SW 1271 (cell line): ENCODE measurements at regions not wholly inside any gene's neighbourhood (a gene's known extent, or its start where the extent isn't known, plus 50 kb on each side); places are given as distances from the start of the nearest gene placed in this dataset.

ENCODE experiments used
- DNase-seq, 2 experiments: peaks; one replicate each; lab custom pipeline; 2025; lab: John Stamatoyannopoulos, UW

DNA sequence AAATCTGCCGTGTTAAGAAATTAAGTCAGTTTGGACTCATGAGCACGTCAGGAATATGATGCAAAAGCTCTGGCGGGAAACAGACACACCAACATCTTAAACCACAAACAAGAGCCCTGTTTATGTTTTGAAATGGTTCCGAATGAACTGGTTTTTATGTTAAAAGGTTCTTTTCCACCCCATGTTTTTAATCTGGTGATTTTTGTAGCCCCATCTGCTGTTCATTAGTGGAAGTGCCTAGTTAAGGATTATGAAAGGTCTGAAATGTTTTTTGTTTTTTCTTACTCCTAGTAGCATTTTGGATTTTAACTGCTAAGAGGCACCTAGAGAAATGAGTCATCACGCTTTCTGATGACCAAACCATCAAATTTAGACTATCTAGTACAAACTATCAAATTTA, 404.1 kb upstream of the MKI67 start:
- peak in 1 of 2 experiments; percentile 1 for DNase-seq

DNA sequence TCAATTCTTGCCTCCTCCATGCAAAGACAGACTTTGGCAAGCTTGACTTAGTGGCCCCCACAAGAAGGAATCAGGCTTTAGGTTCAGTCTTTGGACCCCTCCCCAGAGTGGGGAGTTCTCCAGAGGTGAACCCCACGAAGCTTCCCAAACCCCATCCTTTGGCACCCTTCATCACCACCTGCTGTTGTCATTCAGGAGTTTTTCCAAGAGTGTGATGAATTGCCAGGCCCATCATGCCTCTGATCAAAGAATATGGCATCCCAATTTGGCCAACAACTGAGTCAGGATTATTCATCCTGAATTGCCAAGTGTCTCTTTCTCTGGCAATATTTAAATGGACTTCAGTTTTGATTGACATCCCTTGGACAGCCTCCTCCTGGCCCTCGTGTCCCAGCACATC, 404.7 kb upstream of the MKI67 start:
- no peak for DNase-seq

DNA sequence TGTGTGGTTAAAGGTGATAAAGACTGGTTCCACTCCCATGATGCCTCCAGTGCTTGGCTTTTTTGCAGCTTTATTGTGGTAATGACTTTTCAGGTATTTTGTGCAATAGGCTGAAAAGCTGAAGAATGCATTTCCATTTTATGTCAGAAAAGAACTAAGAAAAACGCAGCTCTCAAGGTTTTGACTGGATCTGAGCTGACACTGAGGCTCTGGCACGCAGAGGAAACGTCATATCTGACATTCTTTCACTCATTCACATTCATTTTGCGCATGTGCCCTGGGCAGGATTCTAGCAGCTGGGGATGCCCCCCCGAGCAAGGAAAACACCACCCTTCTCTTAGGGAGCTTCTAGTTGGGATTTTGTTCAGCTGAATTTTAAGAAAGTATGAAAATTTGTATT, 408.5 kb upstream of the MKI67 start:
- no peak for DNase-seq

DNA sequence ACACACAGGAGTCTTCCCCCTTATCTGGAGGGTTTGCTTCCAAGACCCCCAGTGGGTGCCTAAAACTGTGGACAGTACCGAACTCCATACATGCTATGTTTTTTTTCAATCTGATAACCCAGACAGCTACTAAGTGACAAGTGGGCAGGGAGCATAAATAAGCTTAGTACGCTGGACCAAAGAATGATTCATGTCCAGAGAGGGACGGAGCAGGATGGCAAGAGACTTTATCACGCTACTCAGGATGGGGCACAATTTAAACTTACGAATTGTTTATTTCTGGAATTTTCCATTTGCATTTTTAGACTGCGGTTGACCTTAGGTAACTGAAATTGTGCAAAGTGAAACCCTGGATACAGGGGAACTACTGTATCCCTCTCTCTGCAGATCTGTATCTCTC, 410.0 kb upstream of the MKI67 start:
- DNase-seq: no peak

DNA sequence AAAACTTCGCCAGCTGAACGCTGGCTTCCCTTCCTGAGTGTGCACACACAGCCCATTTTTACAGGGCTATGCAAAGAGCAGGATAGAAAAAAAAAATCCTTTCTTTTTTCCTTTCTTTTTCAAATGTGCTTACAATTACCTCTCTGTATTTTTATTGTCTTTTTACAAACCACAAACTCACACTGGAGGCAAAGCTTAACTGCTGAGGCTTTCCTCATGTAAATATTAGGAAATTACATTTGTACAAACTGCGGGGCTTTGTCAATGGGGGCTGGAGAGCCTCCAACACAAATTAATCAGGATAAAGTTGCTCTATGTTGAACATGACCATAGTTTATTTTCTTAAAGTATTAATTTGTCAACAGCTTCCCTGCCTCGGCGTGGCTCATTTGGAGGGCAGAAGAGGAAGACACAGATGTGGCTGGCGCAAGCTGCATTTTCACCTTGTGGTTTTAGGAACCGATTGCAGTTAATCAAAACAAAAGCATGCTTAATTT, 411.7 kb upstream of the MKI67 start:
- no peak for DNase-seq

DNA sequence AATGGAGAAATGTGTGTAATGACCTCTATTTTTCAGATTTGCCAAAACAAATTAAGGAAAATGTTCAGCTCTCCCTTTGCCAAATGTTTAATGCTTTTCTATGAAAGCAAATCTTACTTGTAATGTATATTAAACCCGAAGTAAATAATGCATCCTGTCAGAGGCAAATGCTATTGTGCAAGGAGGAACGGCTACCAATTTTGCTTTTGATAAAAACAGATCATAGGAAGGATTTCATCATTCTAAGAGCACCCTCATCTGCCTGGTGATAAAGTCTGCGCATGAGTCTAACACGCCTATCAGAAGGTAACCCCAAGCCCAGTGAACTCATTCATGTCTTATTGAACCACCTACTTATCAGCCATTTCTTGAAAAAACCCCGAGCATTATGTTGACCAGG, 412.4 kb upstream of the MKI67 start:
- DNase-seq: no peak

DNA sequence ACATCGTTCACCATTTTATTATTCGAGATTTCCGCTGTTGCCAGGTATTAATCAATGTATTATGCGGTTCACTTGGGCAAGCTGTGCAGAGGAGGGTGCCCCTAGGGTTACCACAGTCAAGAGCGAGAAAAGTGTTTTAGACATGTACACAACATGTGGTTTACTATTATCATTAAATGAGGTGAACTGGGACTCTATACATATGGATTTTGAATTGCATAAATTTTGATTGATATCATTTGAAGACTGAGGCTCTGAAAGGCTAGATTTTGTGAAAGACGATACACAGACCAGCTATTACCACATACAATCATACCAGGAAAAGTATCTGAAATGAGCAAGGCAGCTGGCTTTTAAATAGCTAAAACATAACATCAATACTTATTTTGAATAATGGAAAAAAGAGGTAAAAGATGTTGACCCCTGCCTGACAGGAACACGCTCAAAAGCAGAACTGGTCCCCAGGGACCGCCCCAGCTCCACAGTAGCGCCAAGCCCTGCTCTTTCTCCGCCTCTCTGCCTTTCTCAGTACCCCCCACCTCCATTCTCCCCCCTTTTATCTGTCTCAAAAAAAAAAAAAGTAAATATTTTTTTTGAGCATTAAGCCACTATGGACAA, 413.4 kb upstream of the MKI67 start:
- DNase-seq: no peak

DNA sequence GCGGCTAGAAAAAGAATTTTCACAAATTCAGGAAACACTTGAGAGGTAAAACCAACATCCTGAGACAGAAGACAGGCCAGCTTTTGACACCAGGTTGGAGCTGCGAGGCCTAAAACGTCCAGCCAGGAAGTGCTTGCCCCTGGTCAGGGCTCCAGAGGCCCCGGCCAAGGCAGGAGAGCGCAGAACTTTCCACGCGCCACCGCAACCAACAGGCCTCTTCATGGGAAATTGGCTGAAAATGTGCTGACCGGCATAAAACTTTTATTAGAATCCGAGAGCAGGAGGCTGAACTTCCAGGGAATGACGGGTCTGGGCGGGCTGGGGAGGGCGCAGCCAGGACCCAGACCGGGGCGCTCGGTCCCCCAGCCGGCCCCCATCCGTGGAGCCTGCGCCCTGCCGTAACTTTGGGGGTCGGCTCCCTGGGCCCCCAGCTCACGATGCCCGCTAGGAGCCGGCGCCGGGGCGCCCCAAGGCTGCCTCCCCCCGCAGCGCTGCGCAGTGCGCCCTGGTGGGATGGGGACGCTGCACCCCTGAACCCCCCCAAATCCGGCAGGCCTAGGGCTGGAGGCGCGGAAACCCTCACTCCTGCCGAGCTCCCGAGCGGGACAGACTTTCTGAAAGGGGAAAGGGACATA, 414.0 kb upstream of the MKI67 start:
- no peak for DNase-seq

DNA sequence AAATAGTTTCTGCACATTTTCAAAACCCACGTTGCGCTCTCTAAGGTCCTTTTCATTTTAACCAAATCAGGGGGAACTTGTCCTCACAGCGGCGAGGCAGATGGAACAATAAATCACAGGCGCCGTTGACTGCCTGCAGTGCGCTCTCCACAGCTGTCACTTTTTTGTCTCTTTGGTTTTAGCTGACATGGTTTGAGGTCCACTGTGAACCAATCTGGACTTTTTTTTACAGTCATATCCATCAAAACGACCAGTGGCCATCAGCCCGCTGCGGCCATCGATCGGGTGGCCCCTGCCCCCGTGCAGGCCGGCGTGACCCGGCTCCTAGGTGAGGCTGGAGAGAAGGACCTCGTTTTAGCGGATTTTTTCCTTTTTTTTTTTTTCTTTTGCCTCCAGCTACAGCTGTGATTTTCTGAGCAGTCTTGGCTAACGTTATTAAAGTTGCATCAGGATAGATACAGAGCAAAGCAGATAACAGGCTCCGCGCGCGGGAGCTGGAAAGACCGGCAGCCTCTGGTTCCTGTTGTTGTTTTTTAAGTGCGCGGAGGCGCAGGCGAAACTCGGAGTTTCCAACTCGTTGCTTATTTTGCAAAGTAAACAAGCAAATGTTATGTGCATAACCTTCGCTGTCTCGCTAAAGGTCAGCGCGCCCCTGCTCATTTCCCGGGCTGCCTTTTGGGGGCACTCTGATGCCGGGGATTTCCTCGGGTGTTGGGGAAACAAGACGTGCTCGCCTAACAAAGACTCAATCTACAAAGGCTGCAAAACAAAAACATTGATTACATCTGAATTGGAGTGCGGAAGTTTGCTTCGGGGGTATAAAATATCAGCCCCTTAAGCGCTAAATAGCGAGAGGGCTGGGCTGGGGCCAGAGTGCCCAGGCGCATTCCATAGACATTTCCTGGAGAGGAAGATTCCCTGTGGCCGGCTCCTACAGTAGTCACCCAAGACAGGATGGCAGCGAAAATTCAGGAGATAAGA, 414.8 kb upstream of the MKI67 start:
- no peak for DNase-seq

DNA sequence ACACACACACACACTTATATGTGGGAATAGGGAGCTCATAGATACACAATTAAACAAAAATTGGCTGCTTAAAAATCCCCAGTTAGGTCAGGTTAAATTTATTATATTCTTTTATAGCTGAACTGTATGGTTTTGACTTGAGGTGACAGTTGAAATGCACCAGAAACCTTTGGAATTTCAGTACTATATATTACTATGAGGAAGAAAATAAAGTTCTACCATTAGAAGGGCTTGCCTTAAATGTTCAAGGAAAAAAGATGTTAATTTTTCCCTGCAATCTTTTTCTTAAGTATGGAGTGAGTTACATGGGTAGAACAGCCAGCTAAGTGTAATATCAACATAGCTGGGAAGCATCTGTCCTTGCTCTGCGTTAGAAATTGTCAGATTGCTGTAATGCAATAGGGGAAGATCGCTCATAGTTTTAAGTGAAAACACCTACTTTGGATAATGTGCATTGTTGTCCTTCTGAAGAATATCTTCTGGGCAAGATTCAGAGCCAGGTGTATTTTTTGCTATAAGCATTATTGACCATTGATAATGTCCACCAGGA, 415.8 kb upstream of the MKI67 start:
- DNase-seq: no peak

DNA sequence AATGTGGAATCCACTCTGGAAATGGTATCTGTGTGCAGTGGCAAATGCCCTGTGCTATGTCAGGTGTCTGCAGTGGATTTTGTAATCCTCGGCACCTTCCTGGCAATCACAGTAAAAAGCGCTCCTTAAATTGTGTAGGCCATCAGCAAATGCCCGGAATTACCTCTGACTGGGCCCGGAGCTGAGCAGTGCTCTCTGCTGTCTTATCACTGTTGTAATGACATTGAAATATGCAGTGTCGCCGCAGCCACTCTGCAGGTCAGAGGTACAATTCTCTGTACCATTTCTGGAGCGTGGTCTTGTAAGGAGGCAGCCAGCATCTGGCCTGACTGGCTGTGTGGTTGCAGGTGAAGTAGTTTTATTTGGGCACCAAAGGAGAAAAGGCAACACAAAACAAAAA, 416.4 kb upstream of the MKI67 start:
- DNase-seq: no peak

DNA sequence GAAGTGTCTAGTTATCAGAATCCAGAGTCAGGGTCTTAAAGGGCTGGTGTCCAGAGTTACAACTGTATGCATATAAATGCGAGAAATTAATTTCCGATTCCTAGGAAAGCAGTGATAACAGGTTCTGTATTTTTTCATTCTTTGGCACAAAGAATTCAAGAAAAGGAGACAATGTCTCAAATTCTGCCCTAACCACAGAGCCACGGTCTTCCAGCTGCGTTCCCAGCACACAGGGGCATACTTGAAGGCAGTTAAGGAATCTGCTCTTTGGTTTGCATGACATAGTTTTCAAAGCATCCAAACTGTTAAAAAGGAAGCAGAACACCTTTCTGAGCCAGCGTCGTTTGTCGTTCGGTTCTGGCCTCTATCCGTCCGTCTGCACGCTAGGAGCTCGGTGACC, 416.9 kb upstream of the MKI67 start:
- no peak for DNase-seq

DNA sequence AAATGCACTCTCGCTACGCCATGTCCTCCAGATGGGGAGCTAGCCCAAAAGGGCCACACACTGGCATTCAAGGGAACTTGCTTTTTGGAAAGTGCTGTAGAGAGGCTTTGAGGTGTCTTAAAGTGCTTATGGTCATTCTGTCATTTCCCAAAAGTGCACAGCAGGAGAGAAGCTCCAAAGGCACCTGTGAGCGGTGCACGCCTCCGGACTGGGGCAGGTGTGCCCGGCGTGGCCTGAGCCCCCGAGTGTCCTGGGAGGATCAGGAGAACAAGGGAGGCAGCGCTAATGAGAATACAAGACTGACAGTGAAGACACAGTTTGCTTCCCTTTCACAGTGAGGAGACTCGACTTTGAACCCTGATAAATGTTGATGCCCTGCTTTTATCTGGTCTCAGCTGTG, 419.0 kb upstream of the MKI67 start:
- DNase-seq: no peak

DNA sequence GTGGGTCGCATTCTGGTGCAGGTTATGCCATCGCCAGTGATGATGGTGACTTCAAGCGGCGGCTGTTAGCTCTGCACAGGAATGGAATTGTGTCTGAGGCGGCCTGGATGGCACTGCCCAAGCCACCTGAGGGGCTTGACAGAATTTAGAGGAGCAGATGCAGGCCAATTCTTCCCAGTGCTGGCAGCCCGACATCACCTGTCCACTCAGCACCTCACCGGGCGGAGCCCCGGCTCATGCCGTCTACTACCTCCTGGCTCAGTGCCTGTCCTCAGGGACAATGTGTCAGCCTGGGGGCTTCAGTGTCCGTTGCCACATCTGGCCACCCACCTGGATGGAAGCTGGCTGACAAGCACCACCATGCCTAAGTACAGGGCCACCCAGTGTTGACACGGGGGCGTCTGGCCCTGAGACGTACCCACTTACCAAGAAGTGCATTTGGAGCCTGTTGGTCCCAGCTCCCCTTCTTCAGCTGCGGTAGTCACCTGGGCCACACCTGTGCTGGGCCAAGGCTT, 420.5 kb upstream of the MKI67 start:
- DNase-seq: no peak

DNA sequence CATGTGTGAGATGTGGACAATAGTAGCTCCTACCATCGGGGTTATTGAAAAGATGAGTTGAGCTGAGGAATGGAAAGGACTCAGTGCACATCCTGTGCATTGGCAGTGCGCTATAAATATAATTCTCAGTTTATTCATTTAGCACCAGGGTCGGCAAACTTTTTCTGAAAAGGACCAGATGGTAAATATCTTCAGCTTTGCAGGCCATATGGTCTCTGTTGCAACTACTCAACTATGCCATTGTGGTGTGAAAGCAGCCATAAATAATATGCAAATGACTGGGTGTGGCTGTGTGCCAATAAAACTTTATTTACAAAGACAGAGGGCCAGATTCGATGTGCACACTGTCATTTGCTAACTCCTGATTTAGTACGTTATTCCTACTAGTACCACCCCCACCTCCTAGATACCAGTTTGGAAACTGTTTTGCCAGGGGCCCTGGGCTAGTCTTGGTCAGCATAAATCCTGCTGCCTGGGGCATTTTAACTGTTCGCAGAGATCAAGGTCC, 422.9 kb upstream of the MKI67 start:
- DNase-seq: no peak

DNA sequence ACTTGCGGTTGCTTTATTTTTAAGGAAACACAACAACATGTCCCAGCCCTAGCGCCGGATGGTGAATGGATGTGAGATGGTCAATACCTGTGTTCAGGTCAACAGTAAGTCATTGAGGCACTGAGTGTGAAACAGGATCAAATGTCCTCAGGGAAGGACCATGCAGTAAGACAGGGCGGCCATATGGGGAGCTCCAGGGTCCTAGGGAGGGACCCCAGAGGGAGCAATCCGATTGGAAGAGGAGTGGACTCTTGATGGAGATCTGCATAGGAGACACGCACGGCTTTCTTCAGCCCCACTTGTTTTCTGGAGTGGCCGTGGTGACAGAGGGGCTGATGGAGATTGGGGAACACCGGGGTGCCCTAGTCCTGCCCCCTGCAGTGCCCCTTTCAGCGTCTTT, 423.8 kb upstream of the MKI67 start:
- no peak for DNase-seq

DNA sequence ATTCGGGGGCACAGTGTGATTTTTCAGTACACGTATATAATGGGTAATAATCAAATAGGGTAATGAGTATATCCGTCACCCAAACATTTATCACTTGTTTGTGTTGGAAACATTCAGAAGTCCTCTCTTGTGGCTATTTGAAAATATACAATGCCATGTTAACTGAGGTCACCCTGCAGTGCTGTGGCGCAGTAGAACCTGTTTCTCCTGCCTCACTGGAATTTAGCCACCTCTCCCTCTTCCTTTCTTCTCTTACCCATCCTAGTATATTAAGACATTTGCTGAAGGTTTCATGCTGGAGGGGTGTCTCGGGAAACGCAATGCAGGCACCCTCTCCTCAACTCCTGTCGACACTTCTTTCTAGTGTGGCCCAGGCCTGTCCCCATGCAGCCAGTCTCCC, 425.3 kb upstream of the MKI67 start:
- DNase-seq: no peak

DNA sequence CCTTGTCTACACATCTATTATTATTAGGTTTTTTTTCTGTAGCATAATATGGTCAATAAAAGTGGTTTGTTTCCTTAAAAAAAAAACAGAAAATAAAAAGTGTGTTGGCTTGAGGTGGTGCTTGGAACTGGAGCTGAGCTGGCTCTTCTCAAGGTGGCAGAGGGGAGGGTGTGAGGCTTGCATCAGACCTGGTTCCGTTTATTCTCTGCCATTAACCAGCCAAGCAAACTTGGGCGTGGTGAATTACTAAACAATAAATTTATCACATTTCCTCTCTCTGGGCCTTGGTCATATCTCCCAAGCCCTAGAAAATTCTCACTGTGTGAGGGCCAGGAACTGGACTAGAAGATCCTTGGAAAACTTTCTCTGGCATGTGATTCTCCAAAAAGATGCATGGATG, 427.5 kb upstream of the MKI67 start:
- DNase-seq: no peak

DNA sequence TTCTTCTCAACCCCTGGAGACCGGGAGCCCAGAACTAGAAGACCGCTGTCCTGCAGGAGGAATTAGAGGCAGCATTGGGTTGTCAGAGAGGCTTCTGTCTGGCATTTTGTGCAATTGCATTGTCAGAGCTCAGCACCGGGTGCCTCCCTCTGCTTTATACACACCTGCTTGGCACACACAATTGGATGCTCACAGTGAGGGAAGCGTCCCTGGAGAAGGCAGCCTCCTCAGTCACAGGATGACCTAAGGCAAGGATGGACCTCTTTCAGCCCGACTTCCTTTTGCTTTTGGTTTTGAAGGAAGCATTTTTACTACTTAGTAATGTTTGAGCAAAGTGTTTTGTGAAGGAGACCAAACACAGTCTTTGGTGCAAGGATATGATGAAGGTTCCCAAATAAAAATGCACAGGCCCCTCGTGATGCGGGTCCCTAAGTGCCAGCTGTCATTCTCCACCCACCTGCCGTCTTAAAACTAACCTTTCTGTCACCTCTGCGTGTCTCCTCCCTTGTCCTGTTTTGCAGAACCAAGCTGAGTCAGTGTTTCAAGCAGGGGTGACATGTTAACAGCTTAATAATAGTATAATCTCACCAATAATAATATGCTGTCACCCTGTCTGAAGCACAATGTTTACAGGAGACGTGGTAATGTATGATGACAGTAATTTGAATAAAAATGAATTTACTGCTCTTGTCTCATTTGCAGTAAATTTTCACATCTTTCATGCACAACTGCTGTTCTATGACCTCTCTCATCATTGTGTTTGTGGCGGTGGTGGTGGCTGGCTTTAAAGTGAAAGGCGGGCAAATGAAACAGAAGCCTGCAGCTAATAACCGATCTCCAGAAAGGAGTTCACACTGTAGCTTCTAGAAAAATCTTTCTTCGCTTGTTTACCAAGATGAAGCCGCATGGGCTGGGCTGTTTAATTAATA, 430.2 kb upstream of the MKI67 start:
- no peak for DNase-seq

DNA sequence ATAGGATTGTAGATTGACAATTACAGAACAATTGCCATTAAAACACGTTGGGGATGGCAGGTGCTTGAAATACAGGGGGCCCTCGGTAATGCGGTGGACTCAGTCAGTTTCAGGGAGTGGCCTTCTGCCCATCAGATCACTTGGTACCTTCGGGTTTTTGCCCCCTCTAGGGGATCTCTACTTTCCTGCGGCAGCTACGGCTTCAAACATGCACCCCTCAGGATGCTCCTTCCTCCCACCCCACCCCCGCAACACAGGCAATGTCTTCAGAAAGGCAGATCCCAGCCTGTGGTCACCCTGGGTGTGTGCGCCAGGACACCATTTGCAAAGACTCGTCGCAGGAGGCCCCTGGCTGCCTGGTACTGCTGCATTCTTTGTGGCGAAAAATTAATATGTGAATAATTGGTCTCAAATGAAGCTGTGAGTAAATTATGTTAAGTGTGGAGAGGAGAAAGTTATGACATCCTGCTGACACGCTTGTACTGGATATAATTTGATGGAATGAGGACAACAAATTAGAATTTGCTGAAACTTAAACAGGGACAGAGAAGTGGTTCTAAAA, 431.0 kb upstream of the MKI67 start:
- no peak for DNase-seq

DNA sequence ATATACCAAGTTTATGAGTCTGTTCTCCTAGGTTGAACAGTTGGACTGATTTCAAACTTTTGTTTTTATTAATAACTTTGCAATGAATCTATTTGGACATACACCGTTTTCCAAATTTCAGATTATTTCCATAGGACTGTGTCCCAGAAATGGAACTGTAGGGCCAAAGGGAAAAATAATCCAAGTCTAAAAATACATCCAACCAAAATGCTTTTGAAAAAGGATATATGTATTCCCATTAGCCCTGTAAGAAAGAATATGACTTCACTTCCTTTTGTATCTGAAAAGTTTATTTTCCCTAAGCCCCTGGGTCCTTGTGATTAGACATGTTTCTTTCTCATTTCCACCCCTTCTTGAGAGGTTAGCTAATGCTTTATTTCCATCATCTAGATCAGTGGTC, 434.2 kb upstream of the MKI67 start:
- no peak for DNase-seq
